ENCODE measurements at regions not wholly inside any gene's neighbourhood (a gene's known extent, or its start where the extent isn't known, plus 50 kb on each side); places are given as distances from the start of the nearest gene placed in this dataset.
"Not testable (repeated sequence)": the region's sequence is repeated elsewhere in the genome, so short reads cannot be mapped to it uniquely, and the experiment has no call there.

DNA sequence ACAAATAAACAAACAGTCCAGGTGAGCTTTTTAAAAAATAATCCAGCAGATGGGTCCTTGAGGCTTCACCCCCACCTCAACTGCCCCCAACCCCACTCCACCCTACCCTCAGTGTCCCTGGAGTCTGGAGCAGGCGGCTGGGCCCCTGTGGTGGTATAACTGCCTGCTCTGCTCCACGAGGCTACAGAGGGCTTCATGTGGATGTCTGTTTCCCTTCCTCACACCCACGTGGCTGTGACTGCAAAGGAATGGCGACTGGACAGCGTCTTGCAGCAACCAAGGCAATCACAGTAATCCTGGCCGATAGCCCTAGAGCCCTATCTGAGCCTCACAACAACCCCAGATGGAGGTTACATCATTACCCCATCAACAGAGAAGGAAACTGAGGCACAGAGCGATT is 76.5 kb downstream of the SLC2A10 start:
- Histone ChIP-seq H3K9ac (no peak overlapping the region), H3K36me3 (no peaks in the 10 kb centered on the region), H3K9me3 (replicated peaks in 1 of 11) (no peaks in the 10 kb centered on the region), H3K27me3 (no peaks in the 10 kb centered on the region), H4K20me1 (no peaks in the 10 kb centered on the region), H3K4me1 (peaks cover 0 to 5% (median 0%) of the 10 kb centered on the region in 10 experiments; a peak in 1 of 20 replicates), H3K4me3 (no peak overlapping the region), H3K27ac (no peak overlapping the region), H3K4me2 (no peak overlapping the region)
- no peak for TF ChIP-seq Cebpa-rat (IDR thresholded peaks at IDR 0.05)

- Histone ChIP-seq H3K27me3 (no peaks in the 10 kb centered on the region), H3K4me2 (no peak overlapping the region), H3K9me3 (replicated peaks in 1 of 11) (no peaks in the 10 kb centered on the region), H3K9ac (no peak overlapping the region), H3K4me1 (peaks cover 0 to 5% (median 0%) of the 10 kb centered on the region in 10 experiments; a peak in 1 of 20 replicates), H3K27ac (no peak overlapping the region), H3K4me3 (no peak overlapping the region), H4K20me1 (no peaks in the 10 kb centered on the region), H3K36me3 (no peaks in the 10 kb centered on the region)
- no peak for TF ChIP-seq Cebpa-rat (IDR thresholded peaks at IDR 0.05)
These were observed 77.1 kb downstream of the SLC2A10 start for GRCh38 chr20:46786566-46786965.

- Histone ChIP-seq H3K36me3 (no peaks in the 10 kb centered on the region), H3K9me3 (replicated peaks in 1 of 11) (no peaks in the 10 kb centered on the region), H3K27ac (no peak overlapping the region), H3K4me2 (no peak overlapping the region), H3K27me3 (no peaks in the 10 kb centered on the region), H3K4me3 (no peak overlapping the region), H4K20me1 (no peaks in the 10 kb centered on the region), H3K9ac (no peak overlapping the region), H3K4me1 (peaks cover 0 to 10% (median 5%) of the 10 kb centered on the region in 10 experiments; a peak in 7 of 20 replicates)
- no peak for TF ChIP-seq Cebpa-rat (IDR thresholded peaks at IDR 0.05)
These were observed 78.7 kb downstream of the SLC2A10 start for GRCh38 chr20:46787991-46788762.

DNA sequence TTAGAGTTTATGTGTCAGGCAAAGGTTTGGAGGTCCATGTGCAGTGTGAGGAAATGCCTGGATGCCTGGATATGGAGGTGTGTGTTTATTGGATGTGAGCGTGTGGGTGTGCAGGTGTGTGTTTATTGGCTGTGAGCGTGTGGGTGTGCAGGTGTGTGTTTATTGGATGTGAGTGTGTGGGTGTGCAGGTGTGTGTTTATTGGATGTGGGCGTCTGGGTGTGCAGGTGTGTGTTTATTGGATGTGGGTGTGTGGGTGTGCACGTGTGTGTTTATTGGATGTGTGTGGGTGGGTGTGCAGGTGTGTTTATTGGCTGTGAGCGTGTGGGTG is 79.3 kb downstream of the SLC2A10 start:
- not testable (repeated sequence) for H3K27ac ChIP-seq; H3K4me2 ChIP-seq; H3K36me3 ChIP-seq; H4K20me1 ChIP-seq; H3K9me3 ChIP-seq (replicated peaks in 1 of 11); H3K27me3 ChIP-seq; H3K9ac ChIP-seq; H3K4me3 ChIP-seq
- peaks cover 0 to 10% (median 5%) of the 10 kb centered on the region in 10 experiments; a peak in 7 of 20 replicates for H3K4me1 ChIP-seq

DNA sequence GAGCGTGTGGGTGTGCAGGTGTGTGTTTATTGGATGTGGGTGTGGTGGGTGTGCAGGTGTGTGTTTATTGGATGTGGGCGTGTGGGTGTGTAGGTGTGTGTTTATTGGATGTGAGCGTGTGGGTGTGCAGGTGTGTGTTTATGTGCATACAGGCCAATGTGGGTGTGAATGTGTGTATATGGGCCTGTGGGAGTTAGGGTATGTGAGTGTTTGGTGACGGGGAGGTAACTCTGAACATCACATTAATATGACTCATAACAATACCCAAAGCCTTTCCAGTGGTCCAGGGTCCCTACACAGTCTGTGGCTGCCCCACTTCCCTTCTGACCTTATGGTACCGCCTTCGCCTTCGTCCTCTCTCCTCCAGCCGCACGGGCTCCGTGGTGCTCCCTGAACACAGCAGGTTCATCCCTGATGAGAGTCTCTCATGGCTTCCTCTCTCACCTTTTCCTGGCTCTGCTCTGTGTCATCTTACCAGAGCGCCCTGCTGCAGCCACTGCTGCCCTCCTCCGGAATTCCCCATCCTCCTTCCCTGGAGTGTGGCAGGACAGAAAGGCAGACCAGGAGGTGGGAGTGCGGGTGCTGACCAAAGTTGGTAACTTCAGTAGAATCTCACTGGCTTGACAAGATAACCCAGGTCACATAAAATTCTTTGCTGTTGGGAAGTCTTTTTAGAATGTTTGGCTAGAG is 80.0 kb downstream of the SLC2A10 start:
- TF ChIP-seq Cebpa-rat (IDR thresholded peaks at IDR 0.05), result no peak
- no peaks in the 10 kb centered on the region for H3K36me3 ChIP-seq
- no peaks in the 10 kb centered on the region for H3K27me3 ChIP-seq
- H4K20me1 ChIP-seq, result no peaks in the 10 kb centered on the region
- peaks cover 0 to 10% (median 5%) of the 10 kb centered on the region in 10 experiments; a peak in 7 of 20 replicates for H3K4me1 ChIP-seq
- no peak overlapping the region for H3K4me3 ChIP-seq
- H3K4me2 ChIP-seq, result no peak overlapping the region
- no peak overlapping the region for H3K9ac ChIP-seq
- H3K27ac ChIP-seq, result no peak overlapping the region
- H3K9me3 ChIP-seq (replicated peaks in 1 of 11), result no peaks in the 10 kb centered on the region

GRCh38 chr20:46791722-46792416 is 82.4 kb downstream of the SLC2A10 start:
- no peak overlapping the region for H3K4me3 ChIP-seq
- 0 out of 22 replicates have a peak overlapping the region, but pooled peaks of 2 of the 11 experiments have one; percentile 15 to 35 for H3K4me2 ChIP-seq
- TF ChIP-seq Cebpa-rat (IDR thresholded peaks at IDR 0.05), result no peak
- H3K27me3 ChIP-seq, result no peaks in the 10 kb centered on the region
- H3K9me3 ChIP-seq (replicated peaks in 1 of 11), result no peaks in the 10 kb centered on the region
- H3K9ac ChIP-seq, result no peak overlapping the region
- no peak overlapping the region for H3K27ac ChIP-seq
- no peaks in the 10 kb centered on the region for H3K36me3 ChIP-seq
- no peaks in the 10 kb centered on the region for H4K20me1 ChIP-seq
- peaks cover 0 to 10% (median 2%) of the 10 kb centered on the region in 10 experiments; a peak in 6 of 20 replicates for H3K4me1 ChIP-seq

GRCh38 chr20:46797206-46797605 is 87.8 kb downstream of the SLC2A10 start:
- Histone ChIP-seq H3K27ac (no peak overlapping the region), H3K27me3 (no peaks in the 10 kb centered on the region)

DNA sequence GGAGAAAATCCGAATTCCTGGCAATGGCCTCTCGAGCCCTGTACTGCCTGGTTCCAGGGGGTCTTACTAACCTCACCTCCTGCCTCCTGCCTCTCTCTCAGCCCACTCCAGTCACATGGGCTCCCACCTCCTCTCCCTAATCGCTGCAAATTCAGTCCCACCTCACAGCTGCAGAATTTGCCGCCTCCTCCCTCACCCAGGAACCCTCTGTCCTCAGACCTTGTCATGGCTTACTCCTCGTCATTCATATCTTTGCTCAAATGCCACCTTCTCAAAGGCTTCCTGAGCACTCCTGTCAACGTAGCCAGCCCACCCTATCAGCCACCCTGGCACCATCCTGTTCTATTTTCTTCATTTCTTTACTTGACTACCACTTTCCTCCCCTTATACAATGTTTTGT is 89.0 kb downstream of the SLC2A10 start:
- Histone ChIP-seq H3K27me3 (peaks cover 0 to 6% (median 2%) of the 10 kb centered on the region in 11 experiments; a peak in 5 of 22 replicates), H3K27ac (no peak overlapping the region), H3K4me2 (no peak overlapping the region), H3K4me1 (peaks cover 0 to 6% (median 0%) of the 10 kb centered on the region in 10 experiments; a peak in 1 of 20 replicates), H4K20me1 (no peaks in the 10 kb centered on the region), H3K9ac (no peak overlapping the region), H3K36me3 (no peaks in the 10 kb centered on the region), H3K9me3 (replicated peaks in 1 of 11) (no peaks in the 10 kb centered on the region), H3K4me3 (no peak overlapping the region)
- no peak for TF ChIP-seq Cebpa-rat (IDR thresholded peaks at IDR 0.05)

More at GRCh38 chr20:46797206-46797605, 87.8 kb downstream of the SLC2A10 start:
- TF ChIP-seq Cebpa-rat (IDR thresholded peaks at IDR 0.05), result no peak
- Histone ChIP-seq H3K4me3 (no peak overlapping the region), H3K4me2 (no peak overlapping the region), H3K36me3 (no peaks in the 10 kb centered on the region), H3K4me1 (peaks cover 0 to 10% (median 2%) of the 10 kb centered on the region in 10 experiments; a peak in 6 of 20 replicates), H3K9me3 (replicated peaks in 1 of 11) (no peaks in the 10 kb centered on the region), H3K9ac (no peak overlapping the region), H4K20me1 (no peaks in the 10 kb centered on the region)

GRCh38 chr20:46799781-46800408 is 90.4 kb downstream of the SLC2A10 start:
- no peak for TF ChIP-seq Cebpa-rat (IDR thresholded peaks at IDR 0.05)
- Histone ChIP-seq H3K27me3 (peaks cover 0 to 18% (median 7%) of the 10 kb centered on the region in 11 experiments; a peak in 8 of 22 replicates), H3K27ac (no peak overlapping the region), H3K9me3 (replicated peaks in 1 of 11) (no peaks in the 10 kb centered on the region), H3K4me3 (no peak overlapping the region), H4K20me1 (no peaks in the 10 kb centered on the region), H3K9ac (no peak overlapping the region), H3K4me1 (peaks cover 0 to 10% (median 0%) of the 10 kb centered on the region in 10 experiments; a peak in 2 of 20 replicates), H3K4me2 (no peak overlapping the region), H3K36me3 (no peaks in the 10 kb centered on the region)
